ENCODE measurements at regions not wholly inside any gene's neighbourhood (a gene's known extent, or its start where the extent isn't known, plus 50 kb on each side); places are given as distances from the start of the nearest gene placed in this dataset.

- DNase-seq = no peak
Measured at GRCh38 chr2:33904801-33905200, 305.7 kb upstream of the FAM98A start.

DNA sequence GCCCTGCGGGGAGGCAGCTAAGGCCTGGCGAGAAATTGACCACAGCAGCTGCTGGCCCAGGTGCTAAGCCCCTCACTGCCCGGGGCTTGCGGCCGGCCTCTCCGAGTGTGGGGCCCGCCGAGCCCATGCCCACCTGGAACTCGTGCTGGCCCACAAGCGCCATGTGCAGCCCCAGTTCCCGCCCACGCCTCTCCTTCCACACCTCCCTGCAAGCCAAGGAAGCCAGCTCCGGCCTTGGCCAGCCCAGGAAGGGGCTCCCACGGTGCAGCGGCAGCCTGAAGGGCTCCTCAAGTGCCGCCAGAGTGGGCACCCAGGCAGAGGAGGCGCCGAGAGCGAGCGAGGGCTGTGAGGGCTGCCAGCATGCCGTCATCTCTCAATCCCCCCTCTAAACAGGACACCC, 304.6 kb upstream of the FAM98A start:
- DNase-seq = no peak

- DNase-seq = no peak
Measured at GRCh38 chr2:33903215-33903614, 304.1 kb upstream of the FAM98A start.

DNA sequence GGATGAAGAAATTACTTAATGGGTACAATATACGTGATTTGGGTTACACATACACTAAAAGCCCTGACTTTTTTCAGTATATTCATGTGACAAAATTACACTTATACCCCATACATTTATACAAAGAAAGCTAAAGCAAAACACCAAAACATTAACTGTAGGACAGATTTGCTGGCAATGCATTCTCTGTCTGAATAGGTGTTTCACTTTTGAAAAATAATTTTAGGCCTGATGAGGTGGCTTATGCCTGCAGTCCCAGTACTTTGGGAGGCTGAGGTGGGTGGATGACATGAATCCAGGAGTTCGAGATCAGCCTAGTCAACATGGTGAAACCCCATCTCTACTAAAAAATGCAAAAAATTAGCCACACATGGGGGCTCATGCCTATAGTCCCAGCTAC, 301.5 kb upstream of the FAM98A start:
- DNase-seq = no peak

DNA sequence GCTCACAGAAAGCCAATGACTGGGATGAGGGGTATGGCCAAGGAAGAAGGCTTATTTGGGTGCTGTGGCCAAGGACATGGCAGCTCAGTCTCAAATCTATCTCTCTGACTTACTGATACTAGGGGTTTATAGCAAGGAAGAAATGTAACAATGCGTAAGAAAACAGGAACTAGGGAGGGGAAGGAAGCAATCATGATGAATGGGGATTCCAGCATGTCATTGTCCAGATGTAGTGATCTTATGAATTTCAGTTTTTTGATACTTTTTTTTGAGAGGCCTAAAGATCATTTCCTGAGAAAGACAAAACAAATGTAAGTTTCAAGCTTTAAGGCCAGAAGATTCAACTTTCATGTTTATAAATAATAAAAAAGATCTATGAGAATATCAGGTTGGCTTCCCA, 298.6 kb upstream of the FAM98A start:
- DNase-seq = no peak

DNA sequence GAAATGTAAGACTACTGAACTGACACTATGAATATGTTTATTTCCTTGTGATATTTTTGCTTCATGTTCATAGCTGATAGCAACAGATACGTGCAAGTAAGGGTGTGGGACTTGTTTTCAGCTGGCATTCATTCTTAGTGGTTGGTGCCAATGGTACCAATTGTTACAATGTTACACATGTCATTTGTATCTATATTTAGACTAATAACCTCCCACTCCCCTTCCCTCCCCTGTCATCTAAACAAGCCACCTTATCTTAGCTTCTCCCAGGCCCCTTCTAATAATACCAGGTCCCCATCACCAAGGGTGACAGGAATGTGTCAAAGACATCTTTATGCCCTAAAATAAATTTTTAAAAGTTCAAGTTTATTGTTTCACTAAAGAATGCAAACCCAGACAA, 294.7 kb upstream of the FAM98A start:
- DNase-seq = no peak

DNA sequence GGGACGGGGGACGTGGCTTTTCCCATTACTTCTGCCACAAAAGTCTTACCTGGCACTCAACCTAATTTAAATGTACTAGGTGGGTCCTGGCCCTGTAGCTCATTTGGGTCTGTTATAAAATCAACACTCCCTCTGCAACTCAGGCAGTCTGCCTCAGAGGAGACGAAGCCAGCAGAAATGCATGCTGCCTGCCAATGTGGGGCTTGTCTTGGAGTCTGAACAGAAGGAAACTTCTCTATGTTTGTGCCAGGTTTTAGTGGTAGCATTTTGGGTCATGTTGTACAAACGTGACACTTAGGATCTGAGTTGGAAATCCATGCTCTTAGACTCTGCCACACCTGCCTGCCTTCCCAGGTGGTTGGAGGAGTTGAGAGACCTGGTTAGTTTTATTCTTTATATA, 292.5 kb upstream of the FAM98A start:
- no peak for DNase-seq

DNA sequence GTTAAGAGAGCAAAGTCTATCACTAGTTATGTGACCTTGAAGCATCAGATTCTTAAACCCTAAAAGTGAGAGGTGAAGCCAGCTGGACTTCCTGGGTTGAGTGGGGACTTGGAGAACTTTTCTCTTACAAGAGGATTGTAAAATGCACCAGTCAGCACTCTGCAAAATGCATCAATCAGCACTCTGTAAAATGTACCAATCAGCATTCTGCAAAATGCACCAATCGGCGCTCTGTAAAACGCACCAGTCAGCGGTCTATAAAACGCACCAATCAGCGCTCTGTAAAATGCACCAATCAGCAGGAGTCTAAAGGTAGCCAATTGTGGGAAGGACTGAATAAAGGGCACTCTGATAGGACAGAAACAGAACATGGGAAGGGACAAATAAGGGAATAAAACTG, 291.6 kb upstream of the FAM98A start:
- DNase-seq = no peak

- no peak for DNase-seq
Measured at GRCh38 chr2:33877348-33878016, 278.4 kb upstream of the FAM98A start.

DNA sequence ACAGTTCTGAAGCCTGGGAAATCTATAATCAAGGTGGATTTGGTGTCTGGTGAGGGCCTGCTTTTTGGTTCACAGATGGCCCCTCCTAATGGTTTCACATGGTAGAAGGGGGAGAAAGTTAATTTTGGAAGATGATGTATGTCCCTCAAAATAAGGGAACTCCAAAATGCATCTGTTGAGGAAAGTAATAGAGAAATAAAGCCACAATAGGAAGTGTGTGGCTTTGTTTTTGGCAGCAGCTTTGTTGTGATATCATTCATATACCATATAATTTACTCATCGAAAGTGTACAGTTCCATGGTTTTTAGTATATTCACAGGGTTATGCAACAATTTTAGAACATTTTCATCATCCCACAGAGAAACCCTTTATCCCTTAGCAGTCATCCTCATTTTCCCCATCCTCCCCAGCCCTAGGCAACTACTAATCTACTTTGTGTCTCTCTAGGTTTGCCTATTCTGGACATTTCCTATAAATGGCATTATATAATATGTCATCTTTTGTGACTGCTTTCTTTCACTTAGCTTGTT, 274.0 kb upstream of the FAM98A start:
- no peak for DNase-seq

GRCh38 chr2:33859811-33860461, 260.8 kb upstream of the FAM98A start:
- no peak for DNase-seq

DNA sequence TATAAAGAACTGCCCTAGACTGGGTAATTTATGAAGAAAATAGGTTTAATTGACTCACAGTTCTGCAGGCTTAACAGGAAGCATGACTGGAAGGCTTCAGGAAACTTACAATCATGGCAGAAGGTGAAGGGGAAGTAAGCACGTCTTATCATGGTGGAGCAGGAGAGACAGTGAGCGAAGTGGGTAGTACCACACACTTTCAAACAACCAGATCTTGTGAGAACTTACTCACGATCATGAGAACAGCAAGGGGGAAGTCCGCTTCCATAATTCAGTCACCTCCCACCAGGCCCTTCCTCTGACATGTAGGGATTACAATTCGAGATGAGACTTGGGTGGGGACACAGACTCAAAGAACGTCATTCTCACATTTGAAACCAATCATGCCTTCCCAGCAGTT, 260.1 kb upstream of the FAM98A start:
- DNase-seq = no peak

DNA sequence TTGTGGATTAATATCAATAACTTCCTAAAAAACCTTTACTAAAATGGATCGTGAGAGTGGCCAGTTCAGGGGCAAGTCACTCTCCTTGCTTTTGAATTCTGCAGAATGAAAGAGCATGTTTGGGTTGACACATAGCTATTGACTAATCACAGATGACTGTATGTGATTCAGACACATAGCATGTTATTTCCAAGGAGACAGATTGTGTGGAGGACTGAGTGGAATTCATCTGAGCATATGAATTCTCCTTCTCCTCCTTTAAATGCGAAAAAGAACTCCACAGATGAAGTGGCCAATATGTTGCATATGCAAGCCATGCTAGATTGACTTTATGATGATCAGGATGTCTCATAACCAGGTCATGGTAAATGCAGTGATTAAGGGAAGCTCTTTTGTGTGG, 249.4 kb upstream of the FAM98A start:
- no peak for DNase-seq

- no peak for DNase-seq
Measured at GRCh38 chr2:33839791-33840190, 240.7 kb upstream of the FAM98A start.

DNA sequence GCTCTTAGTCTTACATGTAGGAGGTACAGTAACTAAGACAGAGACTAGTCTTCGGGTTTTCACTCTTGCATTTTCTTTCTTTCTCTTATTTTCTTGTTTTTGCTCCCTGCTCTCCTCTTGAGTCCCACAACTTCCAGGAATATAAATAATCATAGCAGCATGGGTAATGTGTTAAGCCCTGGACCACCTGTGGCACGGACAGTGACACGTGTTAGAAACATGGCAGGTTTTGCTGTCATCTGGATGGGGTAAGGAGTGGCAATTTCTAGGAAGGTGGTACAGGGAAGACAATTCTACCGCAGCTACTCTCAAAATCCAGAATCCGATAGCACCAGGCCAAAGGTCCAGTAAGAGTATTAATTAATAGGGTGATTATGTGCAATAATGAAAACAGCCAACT, 237.5 kb upstream of the FAM98A start:
- no peak for DNase-seq

DNA sequence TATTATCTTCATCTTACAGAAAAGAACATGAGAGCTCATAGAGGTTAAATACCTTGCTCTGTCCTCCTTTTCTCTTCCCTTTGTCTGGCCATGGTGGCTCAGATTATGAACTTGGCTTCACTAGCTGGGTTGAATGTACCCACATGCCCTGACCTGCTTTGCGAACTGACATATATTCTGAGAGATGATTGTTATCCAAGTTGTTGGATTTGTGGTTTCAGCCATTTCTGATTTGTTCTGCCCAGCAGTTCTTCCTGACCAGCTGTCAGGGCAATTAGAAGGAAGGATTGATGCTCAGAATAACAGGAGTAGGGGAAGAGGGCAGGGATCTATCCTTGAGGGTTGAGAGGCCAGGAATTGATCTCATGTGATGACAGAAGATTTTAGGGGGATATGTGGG, 236.8 kb upstream of the FAM98A start:
- no peak for DNase-seq

DNA sequence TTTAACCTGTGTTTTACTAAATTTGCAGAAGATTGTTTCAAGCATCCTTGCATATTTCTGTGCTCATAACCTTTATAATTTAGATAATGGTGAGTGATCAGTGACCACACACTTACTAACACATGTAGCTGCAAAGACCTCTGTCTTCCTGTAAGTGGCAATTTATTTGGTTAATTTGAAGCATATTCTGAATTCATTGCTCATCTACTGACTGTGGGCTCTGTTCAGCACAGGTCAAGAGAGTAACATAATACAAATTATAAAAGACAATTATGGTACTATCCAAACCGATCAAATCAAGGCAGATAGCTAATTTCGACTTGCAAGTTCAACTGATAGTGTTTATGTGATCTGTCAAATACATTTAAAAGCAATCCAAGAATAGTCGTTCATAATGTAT, 223.9 kb upstream of the FAM98A start:
- no peak for DNase-seq

GRCh38 chr2:33812707-33813106, 213.6 kb upstream of the FAM98A start:
- no peak for DNase-seq

- no peak for DNase-seq
Measured at GRCh38 chr2:33810046-33810835, 211.1 kb upstream of the FAM98A start.

- no peak for DNase-seq
Measured at GRCh38 chr2:33806041-33806440, 206.9 kb upstream of the FAM98A start.

- no peak for DNase-seq
Measured at GRCh38 chr2:33804155-33804554, 205.1 kb upstream of the FAM98A start.

GRCh38 chr2:33796511-33796910, 197.4 kb upstream of the FAM98A start:
- no peak for DNase-seq

- DNase-seq = no peak
Measured at GRCh38 chr2:33791625-33792024, 192.5 kb upstream of the FAM98A start.

DNA sequence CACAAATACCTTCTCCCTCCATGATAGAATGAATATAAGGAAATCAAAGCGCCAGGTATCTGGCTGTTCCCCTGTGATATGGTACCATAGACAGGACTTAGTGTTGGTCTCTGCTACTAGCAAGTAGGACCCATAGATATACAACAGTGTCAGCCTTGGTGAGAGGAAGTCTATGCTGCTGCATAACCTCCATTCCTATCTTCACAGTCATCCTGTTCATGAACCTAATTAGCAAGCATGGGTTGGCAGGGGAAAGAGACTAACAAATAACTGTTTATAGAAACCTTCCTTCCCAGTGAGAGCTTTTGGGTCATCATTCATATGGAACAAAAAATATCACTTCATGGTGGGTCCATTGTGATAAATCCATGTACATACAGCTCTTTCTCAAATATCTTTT, 188.9 kb upstream of the FAM98A start:
- DNase-seq = no peak
